SK-N-SH (cell line): ENCODE measurements at regions not wholly inside any gene's neighbourhood (a gene's known extent, or its start where the extent isn't known, plus 50 kb on each side); places are given as distances from the start of the nearest gene placed in this dataset.
A peak's percentile ranks its signal among the peaks of the same experiment; 100 is the strongest.

Experiments used
- CTCF ChIA-PET: fragments of 300-600, 350-600 bp; formaldehyde crosslinking; extraction: SDS; loops from one replicate; lab custom pipeline; 2021; lab: Yijun Ruan, JAX
- POLR2A ChIA-PET: fragments of 350-600 bp; sonication (Branson Sonifier 250); formaldehyde crosslinking; extraction: SDS; loops from one replicate; lab custom pipeline; 2020; ENCODE audit warnings: antibody characterized with exemption, inconsistent platforms; lab: Yijun Ruan, JAX
- DNase-seq: peaks from one replicate; pipeline ENCODE4 v3.0.0; 2012
- H2AFZ ChIP-seq: fragments of 200-600 bp; sonication (generic); 2 replicates; pipeline ENCODE4 v1.8.1; 2016; ENCODE audit warnings: antibody characterized with exemption, mild to moderate bottlenecking, low read depth
- H3F3A ChIP-seq: fragments of 200-600 bp; sonication (generic); replicated peaks from 2 replicates; pipeline ENCODE3; 2016; ENCODE audit warnings: antibody characterized with exemption, mild to moderate bottlenecking; ENCODE audit not compliant: insufficient read depth
- H3K27ac ChIP-seq, 2 experiments: fragments of 200-500 bp in 1 of 2; fragments of 200-600 bp in 1 of 2; sonication (Bioruptor generic) in 1 of 2; sonication (generic), shearing (Covaris generic) in 1 of 2; 2 replicates each; pipeline versions ENCODE4 v1.5.1 to v1.6.1; 2014 to 2016; ENCODE audit warnings: low read depth in 2 of 2, inconsistent platforms in 1 of 2, low read length in 1 of 2, mild to moderate bottlenecking in 1 of 2, mixed read lengths in 1 of 2
- H3K27me3 ChIP-seq: fragments of 200-600 bp; sonication (generic), shearing (Covaris generic); 2 replicates; pipeline ENCODE4 v1.6.1; 2016; ENCODE audit warnings: mixed run types; ENCODE audit not compliant: insufficient read depth
- H3K36me3 ChIP-seq, 2 experiments: fragments of 200-500 bp in 1 of 2; fragments of 200-600 bp in 1 of 2; sonication (Bioruptor generic) in 1 of 2; sonication (generic) in 1 of 2; replicated peaks in 1 of 2; 2 replicates each; pipeline versions ENCODE3 to v1.5.1; 2014 to 2016; ENCODE audit warnings: low read length in 1 of 2, mild to moderate bottlenecking in 1 of 2; ENCODE audit not compliant: insufficient read depth in 2 of 2, control insufficient read depth in 1 of 2
- H3K4me1 ChIP-seq, 2 experiments: fragments of 200-500 bp in 1 of 2; fragments of 200-600 bp in 1 of 2; sonication (Bioruptor generic) in 1 of 2; sonication (generic), shearing (Covaris generic) in 1 of 2; 2 replicates each; pipeline versions ENCODE4 v1.5.1 to v1.6.1; 2014 to 2016; ENCODE audit warnings: low read depth in 1 of 2, low read length in 1 of 2, mixed run types in 1 of 2; ENCODE audit not compliant: insufficient read depth in 2 of 2, control insufficient read depth in 1 of 2
- H3K4me2 ChIP-seq: fragments of 200-600 bp; sonication (generic), shearing (Covaris generic); 2 replicates; pipeline ENCODE4 v1.6.1; 2017; ENCODE audit warnings: mixed run types
- H3K4me3 ChIP-seq, 2 experiments: fragments of 200-500 bp in 1 of 2; fragments of 200-600 bp in 1 of 2; sonication (Bioruptor generic) in 1 of 2; sonication (generic), shearing (Covaris generic) in 1 of 2; 2 replicates each; pipeline versions ENCODE4 v1.5.1 to v1.8.1; 2014 to 2016; ENCODE audit warnings: low read depth in 2 of 2, inconsistent platforms in 1 of 2, low read length in 1 of 2, mild to moderate bottlenecking in 1 of 2, mixed read lengths in 1 of 2, moderate library complexity in 1 of 2
- H3K79me2 ChIP-seq: fragments of 200-600 bp; sonication (generic); 2 replicates; pipeline ENCODE4 v1.8.1; 2017; ENCODE audit warnings: mild to moderate bottlenecking; ENCODE audit not compliant: insufficient read depth
- H3K9ac ChIP-seq: fragments of 200-600 bp; sonication (generic); 2 replicates; pipeline ENCODE4 v1.6.1; 2017; ENCODE audit warnings: mixed run types
- H3K9me2 ChIP-seq: fragments of 200-600 bp; sonication (generic); 2 replicates; pipeline ENCODE4 v1.6.1; 2017; ENCODE audit warnings: mixed run types
- H3K9me3 ChIP-seq: fragments of 200-600 bp; sonication (generic); 2 replicates; pipeline ENCODE4 v1.6.1; 2017; ENCODE audit warnings: mixed run types, mild to moderate bottlenecking, moderate library complexity
- H4K20me1 ChIP-seq: fragments of 200-600 bp; sonication (generic); 2 replicates; pipeline ENCODE4 v1.6.1; 2017; ENCODE audit warnings: mild to moderate bottlenecking, mixed run types; ENCODE audit not compliant: insufficient read depth
- CHD2 ChIP-seq: fragments of 150-350 bp; IDR thresholded peaks from 2 replicates; pipeline ENCODE4 v1.6.1; 2018; ENCODE audit warnings: low read length; ENCODE audit not compliant: partially characterized antibody
- ELF1 ChIP-seq: IDR thresholded peaks from 2 replicates; pipeline ENCODE4 v1.4.0; 2012
- EP300 ChIP-seq, 2 experiments: IDR thresholded peaks; 2 replicates each; pipeline versions ENCODE4 v1.4.0 to v1.6.1; 2012; ENCODE audit warnings: borderline replicate concordance in 1 of 2, low read depth in 1 of 2, low read length in 1 of 2
- FOSL2 ChIP-seq: IDR thresholded peaks from 2 replicates; pipeline ENCODE4 v1.4.0; 2012; ENCODE audit warnings: low read depth, mild to moderate bottlenecking, moderate library complexity, borderline replicate concordance
- FOXM1 ChIP-seq: IDR thresholded peaks from 2 replicates; pipeline ENCODE4 v1.4.0; 2012; ENCODE audit warnings: low read depth, mild to moderate bottlenecking
- GATA2 ChIP-seq: sonication (generic); formaldehyde crosslinking; IDR thresholded peaks from 2 replicates; pipeline ENCODE4 v1.5.0; 2020; ENCODE audit warnings: mild to moderate bottlenecking, missing genetic modification reagents
- JUND ChIP-seq: IDR thresholded peaks from 2 replicates; pipeline ENCODE4 v1.4.0; 2012
- MEF2A ChIP-seq: IDR thresholded peaks from 2 replicates; pipeline ENCODE4 v1.4.0; 2012; ENCODE audit warnings: low read depth, borderline replicate concordance
- NFIC ChIP-seq: IDR thresholded peaks from 2 replicates; pipeline ENCODE4 v1.4.0; 2012; ENCODE audit warnings: borderline replicate concordance
- RCOR1 ChIP-seq: fragments of 150-350 bp; IDR thresholded peaks from 2 replicates; pipeline ENCODE4 v1.6.1; 2017; ENCODE audit warnings: antibody characterized with exemption, low read length
- TCF12 ChIP-seq: IDR thresholded peaks from 2 replicates; pipeline ENCODE4 v1.4.0; 2012
- YY1 ChIP-seq: IDR thresholded peaks from 2 replicates; pipeline ENCODE4 v1.4.0; 2012; ENCODE audit warnings: low read depth, mild to moderate bottlenecking
- WGBS: methylation state at CpG from one replicate; pipeline ENCODE4 v1.1.6; 2017; ENCODE audit warnings: low lambda C conversion rate; 5-methylcytosine and 5-hydroxymethylcytosine counted together
- TF ChIP-seq, protein P1 (sequence below): IDR thresholded peaks from 2 replicates; pipeline ENCODE4 v1.6.1; 2012; ENCODE audit warnings: mild to moderate bottlenecking, low read depth, low read length, moderate library complexity
- TF ChIP-seq, protein P2 (sequence below): IDR thresholded peaks from 2 replicates; pipeline ENCODE4; 2012

DNA sequence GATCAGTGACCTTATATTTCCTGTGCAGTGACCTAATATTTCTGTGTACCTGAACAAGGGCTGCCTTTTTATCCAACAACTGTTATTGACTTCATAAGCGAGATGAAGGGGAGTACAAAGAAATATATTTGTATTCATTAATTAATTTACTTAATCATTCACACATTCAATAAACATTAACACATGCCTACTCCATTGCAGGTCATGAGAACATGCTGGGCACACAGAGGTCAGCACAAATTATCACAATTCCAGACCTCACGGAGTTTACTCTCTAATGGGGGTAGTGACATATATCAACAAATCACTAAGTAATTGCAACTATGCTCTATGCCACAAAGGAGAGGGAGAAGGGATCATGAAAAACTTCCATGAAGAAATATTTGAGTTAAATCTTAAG lies 614.6 kb downstream of the TOX3 start:
- 32% methylated on average over 2 of the region's 2 CpGs for WGBS
- Histone ChIP-seq H3K4me2 (no peak overlapping the region), H3F3A (no peaks in the 10 kb centered on the region), H2AFZ (no peak overlapping the region), H3K4me3 (no peak overlapping the region), H3K9me2 (no peaks in the 10 kb centered on the region), H3K27me3 (no peaks in the 10 kb centered on the region), H4K20me1 (no peaks in the 10 kb centered on the region), H3K79me2 (no peaks in the 10 kb centered on the region), H3K9me3 (no peaks in the 10 kb centered on the region), H3K27ac (no peak overlapping the region), H3K36me3 (no peaks in the 10 kb centered on the region), H3K9ac (no peak overlapping the region), H3K4me1 (peaks cover 0 to 6% of the 10 kb centered on the region in 2 experiments; a peak in 2 of 4 replicates)
- TF ChIP-seq GATA2: no peak
- no peak for TF ChIP-seq RCOR1
- TF ChIP-seq ELF1: no peak
- no peak for TF ChIP-seq TCF12
- TF ChIP-seq NFIC: no peak
- TF ChIP-seq FOSL2: no peak
- no peak for TF ChIP-seq CHD2
- TF ChIP-seq, protein P1, sequence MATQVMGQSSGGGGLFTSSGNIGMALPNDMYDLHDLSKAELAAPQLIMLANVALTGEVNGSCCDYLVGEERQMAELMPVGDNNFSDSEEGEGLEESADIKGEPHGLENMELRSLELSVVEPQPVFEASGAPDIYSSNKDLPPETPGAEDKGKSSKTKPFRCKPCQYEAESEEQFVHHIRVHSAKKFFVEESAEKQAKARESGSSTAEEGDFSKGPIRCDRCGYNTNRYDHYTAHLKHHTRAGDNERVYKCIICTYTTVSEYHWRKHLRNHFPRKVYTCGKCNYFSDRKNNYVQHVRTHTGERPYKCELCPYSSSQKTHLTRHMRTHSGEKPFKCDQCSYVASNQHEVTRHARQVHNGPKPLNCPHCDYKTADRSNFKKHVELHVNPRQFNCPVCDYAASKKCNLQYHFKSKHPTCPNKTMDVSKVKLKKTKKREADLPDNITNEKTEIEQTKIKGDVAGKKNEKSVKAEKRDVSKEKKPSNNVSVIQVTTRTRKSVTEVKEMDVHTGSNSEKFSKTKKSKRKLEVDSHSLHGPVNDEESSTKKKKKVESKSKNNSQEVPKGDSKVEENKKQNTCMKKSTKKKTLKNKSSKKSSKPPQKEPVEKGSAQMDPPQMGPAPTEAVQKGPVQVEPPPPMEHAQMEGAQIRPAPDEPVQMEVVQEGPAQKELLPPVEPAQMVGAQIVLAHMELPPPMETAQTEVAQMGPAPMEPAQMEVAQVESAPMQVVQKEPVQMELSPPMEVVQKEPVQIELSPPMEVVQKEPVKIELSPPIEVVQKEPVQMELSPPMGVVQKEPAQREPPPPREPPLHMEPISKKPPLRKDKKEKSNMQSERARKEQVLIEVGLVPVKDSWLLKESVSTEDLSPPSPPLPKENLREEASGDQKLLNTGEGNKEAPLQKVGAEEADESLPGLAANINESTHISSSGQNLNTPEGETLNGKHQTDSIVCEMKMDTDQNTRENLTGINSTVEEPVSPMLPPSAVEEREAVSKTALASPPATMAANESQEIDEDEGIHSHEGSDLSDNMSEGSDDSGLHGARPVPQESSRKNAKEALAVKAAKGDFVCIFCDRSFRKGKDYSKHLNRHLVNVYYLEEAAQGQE: no peak
- no peak for TF ChIP-seq MEF2A
- TF ChIP-seq JUND: no peak
- TF ChIP-seq, protein P2, sequence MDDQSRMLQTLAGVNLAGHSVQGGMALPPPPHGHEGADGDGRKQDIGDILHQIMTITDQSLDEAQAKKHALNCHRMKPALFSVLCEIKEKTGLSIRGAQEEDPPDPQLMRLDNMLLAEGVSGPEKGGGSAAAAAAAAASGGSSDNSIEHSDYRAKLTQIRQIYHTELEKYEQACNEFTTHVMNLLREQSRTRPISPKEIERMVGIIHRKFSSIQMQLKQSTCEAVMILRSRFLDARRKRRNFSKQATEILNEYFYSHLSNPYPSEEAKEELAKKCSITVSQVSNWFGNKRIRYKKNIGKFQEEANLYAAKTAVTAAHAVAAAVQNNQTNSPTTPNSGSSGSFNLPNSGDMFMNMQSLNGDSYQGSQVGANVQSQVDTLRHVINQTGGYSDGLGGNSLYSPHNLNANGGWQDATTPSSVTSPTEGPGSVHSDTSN: no peak
- CTCF ChIA-PET: interaction anchor here (3.0 kb wide), 1 partner anchor 38 kb away, joined by 11 read pairs; no protein-coding TSS in a partner anchor
- no peak for DNase-seq
- POLR2A ChIA-PET: no interaction called here

- no peak for TF ChIP-seq YY1
- peak in 1 of 2 experiments; percentile 38; a peak in 1 of 4 replicates for TF ChIP-seq EP300 (IDR thresholded peaks at IDR 0.05; ENCODE audit: borderline replicate concordance in 1 of 2, low read depth in 1 of 2, low read length in 1 of 2)
- TF ChIP-seq GATA2: peak; percentile 70
- TF ChIP-seq MEF2A: no peak
- TF ChIP-seq ELF1: no peak
- TF ChIP-seq FOXM1: no peak
- peaks cover 0 to 6% of the 10 kb centered on the region in 2 experiments; a peak in 2 of 4 replicates for H3K4me1 ChIP-seq
- H2AFZ ChIP-seq: no peak overlapping the region
- no peaks in the 10 kb centered on the region for H3K79me2 ChIP-seq
- no peak overlapping the region for H3K27ac ChIP-seq
- no peaks in the 10 kb centered on the region for H3K27me3 ChIP-seq
- peak; percentile 32 for DNase-seq
- ChIA-PET POLR2A (no interaction called here), CTCF (interaction anchor here (3.0 kb wide), 1 partner anchor 39 kb away, joined by 11 read pairs; no protein-coding TSS in a partner anchor)
- no peaks in the 10 kb centered on the region for H4K20me1 ChIP-seq
- no peak overlapping the region for H3K4me2 ChIP-seq
- WGBS: 6% methylated on average over 5 of the region's 5 CpGs
- no peaks in the 10 kb centered on the region for H3K36me3 ChIP-seq
- H3K9me2 ChIP-seq: no peaks in the 10 kb centered on the region
- H3K4me3 ChIP-seq: no peak overlapping the region
- H3K9me3 ChIP-seq: no peaks in the 10 kb centered on the region
- H3K9ac ChIP-seq: no peak overlapping the region
- H3F3A ChIP-seq: no peaks in the 10 kb centered on the region
Observed at GRCh38 chr16:51931653-51932052, 615.3 kb downstream of the TOX3 start.
